H1 (cell line): ENCODE measurements at regions not wholly inside any gene's neighbourhood (a gene's known extent, or its start where the extent isn't known, plus 50 kb on each side); places are given as distances from the start of the nearest gene placed in this dataset.

Experiments
- CTCF ChIA-PET: fragments of 300-600 bp; sonication (Branson Sonifier 250); formaldehyde crosslinking; loops from one replicate; lab custom pipeline; 2021; ENCODE audit not compliant: partially characterized antibody; lab: Charles Lee
- POLR2A ChIA-PET: fragments of 300-600 bp; sonication (Branson Sonifier 250); formaldehyde crosslinking; loops from one replicate; lab custom pipeline; 2021; ENCODE audit warnings: inconsistent platforms; ENCODE audit not compliant: partially characterized antibody; lab: Charles Lee
- DNase-seq, 2 experiments: peaks; one replicate each; pipeline versions ENCODE4 v3.0.0 to v3.0.0-alpha.2; 2010 to 2022; ENCODE audit warnings: low spot score in 2 of 2, low read depth in 1 of 2, mixed read lengths in 1 of 2
- FAIRE-seq: peaks from 2 replicates; lab custom pipeline; 2011; peaks lifted over from hg19 to GRCh38; lab: Jason Lieb, UNC
- H2AFZ ChIP-seq: 2 replicates; pipeline ENCODE4 v1.8.1; 2012; ENCODE audit warnings: low read length, inconsistent platforms
- H2AK5ac ChIP-seq: 2 replicates; pipeline ENCODE4 v1.6.1; 2013; ENCODE audit warnings: low read depth, low read length
- H2BK120ac ChIP-seq: replicated peaks from 2 replicates; pipeline ENCODE3; 2013; ENCODE audit warnings: low read depth, low read length, inconsistent platforms
- H2BK12ac ChIP-seq: 2 replicates; pipeline ENCODE4 v1.6.1; 2013; ENCODE audit warnings: low read depth, low read length
- H2BK15ac ChIP-seq: 2 replicates; pipeline ENCODE4 v1.6.1; 2013; ENCODE audit warnings: low read length
- H2BK20ac ChIP-seq: 2 replicates; pipeline ENCODE4 v1.6.1; 2013; ENCODE audit warnings: low read length
- H2BK5ac ChIP-seq: 2 replicates; pipeline ENCODE4 v1.6.1; 2013; ENCODE audit warnings: low read depth, low read length
- H3K14ac ChIP-seq: 2 replicates; pipeline ENCODE4 v1.6.1; 2013; ENCODE audit warnings: inconsistent platforms; ENCODE audit not compliant: insufficient read length
- H3K18ac ChIP-seq: 2 replicates; pipeline ENCODE4 v1.6.1; 2013; ENCODE audit warnings: low read length; ENCODE audit errors: extremely low read depth
- H3K23ac ChIP-seq: 2 replicates; pipeline ENCODE4 v1.6.1; 2013; ENCODE audit warnings: inconsistent platforms; ENCODE audit not compliant: insufficient read length
- H3K23me2 ChIP-seq: 2 replicates; pipeline ENCODE4 v1.6.1; 2013; ENCODE audit warnings: low read depth, low read length
- H3K27ac ChIP-seq: 2 replicates; pipeline ENCODE4 v1.6.1; 2011; ENCODE audit warnings: low read depth, low read length, inconsistent platforms
- H3K27me3 ChIP-seq, 4 experiments: replicated peaks in 1 of 4; 1 replicate in 1 of 4; 2 replicates in 3 of 4; pipeline versions ENCODE4 v1.6.1 to v1.8.1; 2011 to 2013; ENCODE audit warnings: low read length in 3 of 4, mild to moderate bottlenecking in 3 of 4, inconsistent platforms in 2 of 4, mixed read lengths in 2 of 4, moderate library complexity in 1 of 4; ENCODE audit not compliant: control insufficient read depth in 3 of 4, insufficient read depth in 3 of 4; ENCODE audit errors: extremely low read depth in 1 of 4
- H3K36me3 ChIP-seq, 4 experiments: 2 replicates each; pipeline versions ENCODE4 v1.6.1 to v1.8.1; 2011 to 2013; ENCODE audit warnings: mild to moderate bottlenecking in 4 of 4, low read length in 3 of 4, moderate library complexity in 2 of 4, control low read depth in 1 of 4, inconsistent platforms in 1 of 4; ENCODE audit not compliant: insufficient read depth in 4 of 4, control insufficient read depth in 2 of 4
- H3K4ac ChIP-seq: replicated peaks from 2 replicates; pipeline ENCODE3; 2013; ENCODE audit warnings: low read length, low read depth, mixed read lengths, inconsistent platforms; ENCODE audit not compliant: insufficient read length
- H3K4me1 ChIP-seq, 4 experiments: replicated peaks in 1 of 4; 1 replicate in 1 of 4; 2 replicates in 3 of 4; pipeline versions ENCODE4 v1.6.1 to v1.8.1; 2011 to 2013; ENCODE audit warnings: low read length in 3 of 4, inconsistent platforms in 2 of 4, mixed read lengths in 1 of 4; ENCODE audit not compliant: insufficient read depth in 4 of 4, control insufficient read depth in 3 of 4
- H3K4me2 ChIP-seq, 2 experiments: 2 replicates each; pipeline versions ENCODE4 v1.6.1 to v1.8.1; 2011 to 2013; ENCODE audit warnings: low read depth in 2 of 2, low read length in 2 of 2, control low read depth in 1 of 2, inconsistent platforms in 1 of 2, mild to moderate bottlenecking in 1 of 2; ENCODE audit not compliant: insufficient read depth in 1 of 2
- H3K4me3 ChIP-seq, 4 experiments: fragments of 200-600, 300-600 bp in 1 of 4; sonication (generic), shearing (Covaris generic), sonication (Bioruptor Twin) in 1 of 4; 2 replicates each; pipeline versions ENCODE4 v1.5.1 to v1.8.1; 2011 to 2016; ENCODE audit warnings: low read length in 4 of 4, low read depth in 3 of 4, control low read depth in 2 of 4, inconsistent platforms in 2 of 4, mild to moderate bottlenecking in 2 of 4, mixed read lengths in 1 of 4, moderate library complexity in 1 of 4; ENCODE audit not compliant: insufficient read depth in 2 of 4; ENCODE audit errors: extremely low read depth in 1 of 4
- H3K56ac ChIP-seq: replicated peaks from 2 replicates; pipeline ENCODE3; 2013; ENCODE audit warnings: low read depth, mild to moderate bottlenecking, mixed read lengths, low read length, inconsistent platforms; ENCODE audit not compliant: insufficient read length
- H3K79me1 ChIP-seq: 2 replicates; pipeline ENCODE4 v1.6.1; 2013; ENCODE audit warnings: low read depth, low read length, control low read depth
- H3K79me2 ChIP-seq, 2 experiments: 2 replicates each; pipeline versions ENCODE4 v1.6.1 to v1.8.1; 2012 to 2013; ENCODE audit warnings: low read length in 2 of 2, mild to moderate bottlenecking in 2 of 2, inconsistent platforms in 1 of 2; ENCODE audit not compliant: insufficient read depth in 2 of 2, control insufficient read depth in 1 of 2
- H3K9ac ChIP-seq, 4 experiments: replicated peaks in 1 of 4; 1 replicate in 1 of 4; 2 replicates in 3 of 4; pipeline versions ENCODE4 v1.6.1 to v1.8.1; 2011 to 2013; ENCODE audit warnings: low read depth in 3 of 4, low read length in 3 of 4, control low read depth in 2 of 4, mild to moderate bottlenecking in 2 of 4, moderate library complexity in 2 of 4, inconsistent platforms in 1 of 4; ENCODE audit errors: extremely low read depth in 1 of 4
- H3K9me3 ChIP-seq, 2 experiments: 2 replicates each; pipeline versions ENCODE4 v1.6.1 to v1.8.1; 2012 to 2013; ENCODE audit warnings: mild to moderate bottlenecking in 2 of 2, moderate library complexity in 2 of 2, control low read depth in 1 of 2, inconsistent platforms in 1 of 2, low read depth in 1 of 2, low read length in 1 of 2, mixed read lengths in 1 of 2; ENCODE audit not compliant: insufficient read depth in 2 of 2
- H4K20me1 ChIP-seq, 2 experiments: replicated peaks in 1 of 2; 2 replicates each; pipeline versions ENCODE3 to v1.8.1; 2011 to 2013; ENCODE audit warnings: inconsistent platforms in 2 of 2, low read length in 2 of 2, mild to moderate bottlenecking in 1 of 2; ENCODE audit not compliant: insufficient read depth in 2 of 2, control insufficient read depth in 1 of 2
- H4K5ac ChIP-seq: 2 replicates; pipeline ENCODE4 v1.6.1; 2013; ENCODE audit warnings: low read length, low read depth, mixed read lengths, inconsistent platforms; ENCODE audit not compliant: insufficient read length
- H4K8ac ChIP-seq: 2 replicates; pipeline ENCODE4 v1.8.0; 2013; ENCODE audit warnings: mild to moderate bottlenecking, moderate library complexity, low read length, inconsistent platforms; ENCODE audit not compliant: insufficient read depth; ENCODE audit errors: extremely low read depth
- H4K91ac ChIP-seq: replicated peaks from 2 replicates; pipeline ENCODE3; 2013; ENCODE audit warnings: low read length, mixed read lengths, inconsistent platforms; ENCODE audit not compliant: insufficient read length
- CHD2 ChIP-seq: IDR thresholded peaks from 2 replicates; pipeline ENCODE4 v1.6.1; 2012; ENCODE audit warnings: low read length, improper control_type of control experiment
- GABPA ChIP-seq: IDR thresholded peaks from 2 replicates; pipeline ENCODE4 v1.6.1; 2011; ENCODE audit warnings: mild to moderate bottlenecking, low read length, moderate library complexity, borderline replicate concordance; ENCODE audit not compliant: insufficient read depth
- WGBS, 2 experiments: shearing (Covaris generic) in 1 of 2; methylation state at CpG; one replicate each; pipeline versions ENCODE4 v1.1.6 to v1.1.7; 2013 to 2015; ENCODE audit warnings: low lambda C conversion rate in 2 of 2, mixed read lengths in 2 of 2, inconsistent platforms in 1 of 2, low coverage in 1 of 2, missing lambda C conversion rate in 1 of 2; ENCODE audit not compliant: insufficient replicate concordance in 2 of 2, insufficient coverage in 1 of 2, insufficient read length in 1 of 2; ENCODE audit errors: extremely low coverage in 1 of 2, missing lambda C conversion rate in 1 of 2; 5-methylcytosine and 5-hydroxymethylcytosine counted together

DNA sequence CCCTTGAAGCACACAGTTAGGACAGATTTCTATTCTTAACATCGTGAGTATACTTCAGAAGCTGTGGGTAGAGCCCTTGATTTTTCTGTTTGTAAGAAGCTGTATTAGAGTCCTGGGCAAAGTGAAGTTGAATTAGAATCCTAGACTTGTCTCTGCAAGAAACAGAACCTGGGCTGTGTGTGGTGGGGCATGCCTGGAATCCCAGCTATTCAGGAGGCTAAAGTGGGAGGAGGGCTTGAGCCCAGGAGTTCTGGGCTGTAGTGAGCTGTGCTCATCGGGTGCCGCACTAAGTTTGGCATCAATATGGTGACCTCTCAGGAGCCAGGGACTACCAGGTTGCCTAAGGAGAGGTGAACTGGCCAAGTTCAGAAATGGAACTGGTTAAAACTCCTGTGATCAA is 183.4 kb downstream of the GNAI1 start:
- no peak overlapping the region for H3K14ac ChIP-seq
- H3K23me2 ChIP-seq = no peaks in the 10 kb centered on the region
- no peaks in the 10 kb centered on the region for H3K79me2 ChIP-seq
- no peak overlapping the region for H2BK12ac ChIP-seq
- no peak overlapping the region for H3K18ac ChIP-seq
- H3K23ac ChIP-seq = no peak overlapping the region
- no peaks in the 10 kb centered on the region for H3K9me3 ChIP-seq
- H4K20me1 ChIP-seq = no peaks in the 10 kb centered on the region
- H4K5ac ChIP-seq = no peak overlapping the region
- no peak overlapping the region; the same call in 1 of the 2 replicates for H2AFZ ChIP-seq
- H4K91ac ChIP-seq = no peak overlapping the region
- H2AK5ac ChIP-seq = no peak overlapping the region
- no peak overlapping the region for H4K8ac ChIP-seq
- no peak overlapping the region for H3K9ac ChIP-seq
- H2BK120ac ChIP-seq = no peak overlapping the region
- no peaks in the 10 kb centered on the region for H3K79me1 ChIP-seq
- WGBS, 2 experiments = 94% methylated on average over 3 of the region's 3 CpGs; no CpG with 5 or more reads in 1 of the 2 experiments
- no peak overlapping the region for H3K4me3 ChIP-seq
- FAIRE-seq = no peak
- H2BK20ac ChIP-seq = no peak overlapping the region
- H3K4me2 ChIP-seq = no peak overlapping the region
- no peak for DNase-seq
- H3K27me3 ChIP-seq = no peaks in the 10 kb centered on the region
- ChIA-PET CTCF (interaction anchor here (0.7 to 1.7 kb wide), 3 partner anchors 12 to 83 kb away, joined by 3 to 6 read pairs (median 3); no protein-coding TSS in a partner anchor), POLR2A (no interaction called here)
- H3K36me3 ChIP-seq = no peaks in the 10 kb centered on the region
- H3K4me1 ChIP-seq = no peaks in the 10 kb centered on the region
- H3K56ac ChIP-seq = no peak overlapping the region
- no peak overlapping the region for H2BK5ac ChIP-seq
- H3K4ac ChIP-seq = no peak overlapping the region
- no peak overlapping the region for H2BK15ac ChIP-seq
- H3K27ac ChIP-seq = no peak overlapping the region
- TF ChIP-seq GABPA (no peak), CHD2 (no peak)
